ENCODE measurements at regions not wholly inside any gene's neighbourhood (a gene's known extent, or its start where the extent isn't known, plus 50 kb on each side); places are given as distances from the start of the nearest gene placed in this dataset.

GRCh38 chr5:171617266-171617665, 168.4 kb upstream of the SMIM23 start:
- ChIA-PET POLR2A (no interaction called here), CTCF (ENCODE audit: low intra/inter-chr PET ratio, low total read pairs) (no interaction called here)
- H3K27ac ChIP-seq (ENCODE audit: extremely low read length, insufficient read depth, low read length) = no peak overlapping the region
- H3K27me3 ChIP-seq (ENCODE audit: control insufficient read depth in 1 of 2, insufficient read depth in 2 of 2, low read length in 2 of 2) = peaks cover 4 to 16% of the 10 kb centered on the region in 2 experiments; a peak in 4 of 5 replicates
- BruUV-seq (replicated peaks) = no TSS peak
- WGBS (ENCODE audit: low lambda C conversion rate) = 74% methylated on average over 12 of the region's 12 CpGs
- no peaks in the 10 kb centered on the region for H3K36me3 ChIP-seq (replicated peaks in 1 of 2; ENCODE audit: control insufficient read depth in 1 of 2, insufficient read depth in 2 of 2, low read length in 2 of 2)
- no peak overlapping the region for H3K4me2 ChIP-seq (ENCODE audit: low read depth, low read length)
- H3K9me3 ChIP-seq (ENCODE audit: low read length) = no peaks in the 10 kb centered on the region
- ATAC-seq = no peak
- no peaks in the 10 kb centered on the region for H4K20me1 ChIP-seq (ENCODE audit: insufficient read depth, low read length)
- intact Hi-C loops (cut with micrococcal nuclease; ENCODE audit: unreplicated experiment) = no loop called here
- no peaks in the 10 kb centered on the region for H3K79me2 ChIP-seq (ENCODE audit: insufficient read depth, low read length)
- H2AFZ ChIP-seq (ENCODE audit: low read length) = no peak overlapping the region
- FAIRE-seq = no peak
- in situ Hi-C loops (cut with HindIII; ENCODE audit: extremely low pct_ligation_motif_present, low pct_unique_long_range_greater_than_20kb) = no loop called here
- no peak for DNase-seq (ENCODE audit: low spot score)
- TF ChIP-seq MATR3 (CRISPR knock-in tag; IDR thresholded peaks at IDR 0.05) = no peak
- no peak for TF ChIP-seq MEF2D (CRISPR knock-in tag; IDR thresholded peaks at IDR 0.05)
- TF ChIP-seq ZNF614 (CRISPR knock-in tag; IDR thresholded peaks at IDR 0.05; ENCODE audit: borderline replicate concordance) = no peak
- no peak for TF ChIP-seq ARNTL (CRISPR knock-in tag; IDR thresholded peaks at IDR 0.05)
- TF ChIP-seq NFIB (CRISPR knock-in tag; IDR thresholded peaks at IDR 0.05; ENCODE audit: borderline replicate concordance) = no peak
- no peak for TF ChIP-seq GABPB1 (CRISPR knock-in tag; IDR thresholded peaks at IDR 0.05)
- TF ChIP-seq IRF1 (CRISPR knock-in tag; IDR thresholded peaks at IDR 0.05; ENCODE audit: low read depth) = no peak
- TF ChIP-seq PHF21A (CRISPR knock-in tag; IDR thresholded peaks at IDR 0.05) = no peak
- no peak for TF ChIP-seq ZNF777 (CRISPR knock-in tag; IDR thresholded peaks at IDR 0.05)
- TF ChIP-seq NFKBIZ (CRISPR knock-in tag; IDR thresholded peaks at IDR 0.05) = no peak
- no peak for TF ChIP-seq ZNF543 (CRISPR knock-in tag; IDR thresholded peaks at IDR 0.05)
- no peak overlapping the region for H3K4me3 ChIP-seq (replicated peaks in 1 of 3; ENCODE audit: insufficient read depth in 1 of 3, low read depth in 2 of 3, low read length in 3 of 3)
- no peaks in the 10 kb centered on the region for H3K4me1 ChIP-seq (ENCODE audit: insufficient read depth, low read length)
- no peak overlapping the region for H3K9ac ChIP-seq (ENCODE audit: insufficient read depth, low read depth, low read length)

All from HepG2 (cell line).